ENCODE measurements at regions not wholly inside any gene's neighbourhood (a gene's known extent, or its start where the extent isn't known, plus 50 kb on each side); places are given as distances from the start of the nearest gene placed in this dataset.

- H2AFZ ChIP-seq (ENCODE audit: low read depth, low read length, severe bottlenecking) = no peak overlapping the region
- H3K9me2 ChIP-seq (replicated peaks; ENCODE audit: insufficient read depth, low read length) = no peaks in the 10 kb centered on the region
- H3K9me3 ChIP-seq (ENCODE audit: insufficient read depth, low read length) = no peaks in the 10 kb centered on the region
- no peaks in the 10 kb centered on the region for H3K36me3 ChIP-seq (ENCODE audit: low read length)
- TF ChIP-seq CTCF (IDR thresholded peaks at IDR 0.05; ENCODE audit: insufficient read depth, low read length, poor library complexity, severe bottlenecking) = no peak
- no peak for TF ChIP-seq EZH2phosphoT487 (conservative IDR thresholded peaks at IDR 0.05; ENCODE audit: low read length)
- no peaks in the 10 kb centered on the region for H3F3A ChIP-seq (ENCODE audit: insufficient read depth)
- no peaks in the 10 kb centered on the region for H3K27me3 ChIP-seq (ENCODE audit: low read length)
- H3K4me2 ChIP-seq (ENCODE audit: low read depth, low read length, poor library complexity, severe bottlenecking) = no peak overlapping the region
- H4K20me1 ChIP-seq (ENCODE audit: low read depth, low read length) = no peaks in the 10 kb centered on the region
- no peak overlapping the region for H3K4me3 ChIP-seq (ENCODE audit: insufficient read depth, low read length, poor library complexity, severe bottlenecking)
- H3K9ac ChIP-seq (ENCODE audit: low read length) = no peak overlapping the region
- no peaks in the 10 kb centered on the region for H3K79me2 ChIP-seq (ENCODE audit: insufficient read depth, low read length)
- no peak overlapping the region for H3K27ac ChIP-seq (ENCODE audit: low read depth, low read length)
Measured at GRCh38 chr3:86869566-86869965, 121.4 kb downstream of the VGLL3 start.

- H3K79me2 ChIP-seq (ENCODE audit: insufficient read depth, low read length) = no peaks in the 10 kb centered on the region
- no peaks in the 10 kb centered on the region for H4K20me1 ChIP-seq (ENCODE audit: low read depth, low read length)
- no peak overlapping the region for H3K27ac ChIP-seq (ENCODE audit: low read depth, low read length)
- no peak overlapping the region for H3K4me2 ChIP-seq (ENCODE audit: low read depth, low read length, poor library complexity, severe bottlenecking)
- no peaks in the 10 kb centered on the region for H3K27me3 ChIP-seq (ENCODE audit: low read length)
- H3K9me2 ChIP-seq (replicated peaks; ENCODE audit: insufficient read depth, low read length) = no peaks in the 10 kb centered on the region
- no peak overlapping the region for H3K9ac ChIP-seq (ENCODE audit: low read length)
- TF ChIP-seq CTCF (IDR thresholded peaks at IDR 0.05; ENCODE audit: insufficient read depth, low read length, poor library complexity, severe bottlenecking) (no peak), EZH2phosphoT487 (conservative IDR thresholded peaks at IDR 0.05; ENCODE audit: low read length) (no peak)
- no peak overlapping the region for H2AFZ ChIP-seq (ENCODE audit: low read depth, low read length, severe bottlenecking)
- no peak overlapping the region for H3K4me3 ChIP-seq (ENCODE audit: insufficient read depth, low read length, poor library complexity, severe bottlenecking)
- no peaks in the 10 kb centered on the region for H3K9me3 ChIP-seq (ENCODE audit: insufficient read depth, low read length)
- H3F3A ChIP-seq (ENCODE audit: insufficient read depth) = no peaks in the 10 kb centered on the region
- no peaks in the 10 kb centered on the region for H3K36me3 ChIP-seq (ENCODE audit: low read length)
Measured at GRCh38 chr3:86867982-86868381, 123.0 kb downstream of the VGLL3 start.

- Histone ChIP-seq H3K79me2 (ENCODE audit: insufficient read depth, low read length) (no peaks in the 10 kb centered on the region), H3K27me3 (ENCODE audit: low read length) (no peaks in the 10 kb centered on the region), H3K9me2 (replicated peaks; ENCODE audit: insufficient read depth, low read length) (no peaks in the 10 kb centered on the region), H3K4me3 (ENCODE audit: insufficient read depth, low read length, poor library complexity, severe bottlenecking) (no peak overlapping the region), H3K9ac (ENCODE audit: low read length) (no peak overlapping the region), H3K9me3 (ENCODE audit: insufficient read depth, low read length) (no peaks in the 10 kb centered on the region), H4K20me1 (ENCODE audit: low read depth, low read length) (no peaks in the 10 kb centered on the region), H3K36me3 (ENCODE audit: low read length) (no peaks in the 10 kb centered on the region), H3F3A (ENCODE audit: insufficient read depth) (no peaks in the 10 kb centered on the region), H3K4me2 (ENCODE audit: low read depth, low read length, poor library complexity, severe bottlenecking) (no peak overlapping the region), H3K27ac (ENCODE audit: low read depth, low read length) (no peak overlapping the region), H2AFZ (ENCODE audit: low read depth, low read length, severe bottlenecking) (no peak overlapping the region)
- TF ChIP-seq CTCF (IDR thresholded peaks at IDR 0.05; ENCODE audit: insufficient read depth, low read length, poor library complexity, severe bottlenecking) = no peak
- no peak for TF ChIP-seq EZH2phosphoT487 (conservative IDR thresholded peaks at IDR 0.05; ENCODE audit: low read length)
Measured at GRCh38 chr3:86865506-86865905, 125.4 kb downstream of the VGLL3 start.
